Mesendoderm (in vitro differentiated cells): ENCODE measurements at regions not wholly inside any gene's neighbourhood (a gene's known extent, or its start where the extent isn't known, plus 50 kb on each side); places are given as distances from the start of the nearest gene placed in this dataset.

ENCODE experiments used
- DNase-seq: peaks from one replicate; pipeline ENCODE4 v3.0.0; 2013
- H2AK5ac ChIP-seq: 2 replicates; pipeline ENCODE4 v1.6.1; 2013; ENCODE audit warnings: low read length, inconsistent platforms
- H2BK120ac ChIP-seq: 2 replicates; pipeline ENCODE4 v1.6.1; 2013; ENCODE audit warnings: low read depth, mild to moderate bottlenecking, low read length, moderate library complexity, mixed read lengths
- H2BK15ac ChIP-seq: replicated peaks from 2 replicates; pipeline ENCODE4 v1.6.1; 2013; ENCODE audit warnings: low read depth, mild to moderate bottlenecking, moderate library complexity
- H2BK5ac ChIP-seq: 2 replicates; pipeline ENCODE4 v1.6.1; 2013; ENCODE audit warnings: low read length, inconsistent platforms
- H3K18ac ChIP-seq: 2 replicates; pipeline ENCODE4 v1.6.1; 2013; ENCODE audit warnings: mild to moderate bottlenecking, low read length, mixed read lengths
- H3K23ac ChIP-seq: one replicate; pipeline ENCODE4 v1.6.1; 2013; ENCODE audit warnings: low read length
- H3K27ac ChIP-seq: 2 replicates; pipeline ENCODE4 v1.5.1; 2013; ENCODE audit warnings: low read depth, mild to moderate bottlenecking, inconsistent platforms, low read length, moderate library complexity
- H3K27me3 ChIP-seq: 2 replicates; pipeline ENCODE4 v1.6.1; 2013; ENCODE audit warnings: low read length, control low read depth, mild to moderate bottlenecking, inconsistent platforms; ENCODE audit not compliant: insufficient read depth, poor library complexity
- H3K36me3 ChIP-seq: 2 replicates; pipeline ENCODE4 v1.6.1; 2013; ENCODE audit warnings: low read length, inconsistent platforms; ENCODE audit not compliant: control insufficient read depth, insufficient read depth
- H3K4ac ChIP-seq: one replicate; pipeline ENCODE4 v1.6.1; 2013; ENCODE audit warnings: low read depth, mild to moderate bottlenecking, low read length, moderate library complexity
- H3K4me1 ChIP-seq: 2 replicates; pipeline ENCODE4 v1.6.1; 2013; ENCODE audit warnings: low read depth, low read length, inconsistent platforms; ENCODE audit not compliant: control insufficient read depth
- H3K4me2 ChIP-seq: 2 replicates; pipeline ENCODE4 v1.6.1; 2013; ENCODE audit warnings: low read length
- H3K4me3 ChIP-seq: 2 replicates; pipeline ENCODE4 v1.5.1; 2013; ENCODE audit warnings: mild to moderate bottlenecking, low read length
- H3K56ac ChIP-seq: one replicate; pipeline ENCODE4 v1.6.1; 2013; ENCODE audit warnings: low read length
- H3K79me1 ChIP-seq: 2 replicates; pipeline ENCODE4 v1.6.1; 2013; ENCODE audit warnings: low read length, inconsistent platforms
- H3K79me2 ChIP-seq: 2 replicates; pipeline ENCODE4 v1.6.1; 2013; ENCODE audit warnings: mild to moderate bottlenecking, low read length; ENCODE audit not compliant: control insufficient read depth, insufficient read depth
- H3K9ac ChIP-seq: 2 replicates; pipeline ENCODE4 v1.6.1; 2013; ENCODE audit warnings: low read length, inconsistent platforms
- H4K5ac ChIP-seq: one replicate; pipeline ENCODE4 v1.6.1; 2013; ENCODE audit warnings: low read length
- H4K8ac ChIP-seq: one replicate; pipeline ENCODE4 v1.6.1; 2013; ENCODE audit warnings: low read depth, mild to moderate bottlenecking, control low read depth, low read length, moderate library complexity
- WGBS: extraction: QIAGEN DNeasy Blood & Tissue Kit; methylation state at CpG from one replicate; pipeline ENCODE4 v1.1.7; 2013; ENCODE audit warnings: low lambda C conversion rate, missing lambda C conversion rate; ENCODE audit not compliant: insufficient coverage; ENCODE audit errors: extremely low coverage; 5-methylcytosine and 5-hydroxymethylcytosine counted together

DNA sequence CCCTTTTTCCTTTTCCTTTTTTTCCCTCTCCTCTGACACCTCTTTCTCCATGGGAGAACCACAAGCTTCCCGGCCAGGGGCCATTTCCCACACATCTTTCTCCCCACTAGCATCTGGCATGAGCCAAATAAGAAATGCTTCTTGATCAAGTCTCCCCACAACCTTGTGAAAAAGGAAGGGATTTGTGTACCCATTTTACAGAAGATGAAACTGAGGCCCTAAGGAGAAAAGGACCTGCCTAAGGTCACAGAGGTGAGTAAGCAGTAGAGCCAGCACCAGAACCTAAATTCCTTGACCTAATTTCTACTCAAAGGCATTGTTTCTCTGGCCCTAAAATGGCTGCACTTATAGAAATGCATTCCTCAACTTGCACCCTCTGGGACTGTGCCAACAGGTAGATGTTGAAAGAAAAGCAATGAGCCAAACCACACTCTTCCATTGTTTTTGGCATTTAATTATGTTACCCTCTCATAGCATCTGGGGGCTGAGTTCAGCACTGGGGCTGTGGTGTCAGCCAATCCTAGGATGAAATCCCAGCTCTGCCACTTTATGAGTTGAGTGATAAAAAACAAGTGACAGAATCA is 81.7 kb upstream of the TLE3 start:
- Histone ChIP-seq H3K27ac (no peak overlapping the region), H2BK120ac (no peak overlapping the region), H3K9ac (no peak overlapping the region), H3K4me2 (no peak overlapping the region), H2AK5ac (no peak overlapping the region), H3K27me3 (no peaks in the 10 kb centered on the region), H3K4me3 (no peak overlapping the region), H3K23ac (no peak overlapping the region), H2BK5ac (no peak overlapping the region), H3K4me1 (no peaks in the 10 kb centered on the region), H3K4ac (no peak overlapping the region), H2BK15ac (no peak overlapping the region), H3K18ac (no peak overlapping the region), H3K56ac (no peak overlapping the region), H3K79me2 (no peaks in the 10 kb centered on the region), H3K79me1 (no peaks in the 10 kb centered on the region), H4K8ac (no peak overlapping the region), H3K36me3 (no peaks in the 10 kb centered on the region), H4K5ac (no peak overlapping the region)
- DNase-seq = no peak
- WGBS = no CpG with 5 or more reads among the region's 1 CpG

DNA sequence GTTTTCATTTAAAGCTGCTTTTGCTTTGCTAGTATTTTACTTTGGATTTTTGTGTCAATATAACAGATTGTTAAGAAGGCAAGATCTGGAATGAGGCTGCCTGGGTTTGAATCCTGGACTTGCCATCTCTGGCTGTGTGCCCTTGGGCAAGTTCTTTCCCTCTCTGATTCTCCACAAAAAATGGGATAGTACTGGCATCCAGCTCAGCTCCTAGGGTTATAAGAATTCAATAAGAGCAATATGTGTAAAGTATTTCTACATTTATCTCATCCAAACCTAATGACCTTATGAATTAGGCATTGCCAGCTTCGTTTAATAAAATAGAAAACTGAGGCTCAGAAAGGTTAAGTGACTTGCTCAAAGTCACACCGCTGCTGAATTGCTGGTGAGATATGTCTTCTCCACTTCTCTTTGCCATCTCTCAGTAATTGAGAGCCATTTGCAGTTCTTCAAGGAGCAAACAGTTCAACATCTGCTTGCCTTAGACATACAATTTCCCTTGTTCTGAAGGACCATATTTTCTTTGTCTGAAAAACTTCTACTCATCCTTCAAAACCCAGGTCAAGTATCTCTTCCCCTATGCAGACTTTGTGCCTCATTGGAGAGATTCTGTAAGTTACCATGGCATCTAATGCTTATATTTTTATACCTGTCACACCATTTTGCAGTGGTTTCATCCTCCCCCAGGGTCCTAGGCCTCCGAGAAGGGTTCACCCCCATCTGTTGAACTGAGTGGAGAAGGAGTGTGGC is 80.8 kb upstream of the TLE3 start:
- Histone ChIP-seq H3K9ac (no peak overlapping the region), H2BK120ac (no peak overlapping the region)
- no CpG with 5 or more reads among the region's 3 CpGs for WGBS

DNA sequence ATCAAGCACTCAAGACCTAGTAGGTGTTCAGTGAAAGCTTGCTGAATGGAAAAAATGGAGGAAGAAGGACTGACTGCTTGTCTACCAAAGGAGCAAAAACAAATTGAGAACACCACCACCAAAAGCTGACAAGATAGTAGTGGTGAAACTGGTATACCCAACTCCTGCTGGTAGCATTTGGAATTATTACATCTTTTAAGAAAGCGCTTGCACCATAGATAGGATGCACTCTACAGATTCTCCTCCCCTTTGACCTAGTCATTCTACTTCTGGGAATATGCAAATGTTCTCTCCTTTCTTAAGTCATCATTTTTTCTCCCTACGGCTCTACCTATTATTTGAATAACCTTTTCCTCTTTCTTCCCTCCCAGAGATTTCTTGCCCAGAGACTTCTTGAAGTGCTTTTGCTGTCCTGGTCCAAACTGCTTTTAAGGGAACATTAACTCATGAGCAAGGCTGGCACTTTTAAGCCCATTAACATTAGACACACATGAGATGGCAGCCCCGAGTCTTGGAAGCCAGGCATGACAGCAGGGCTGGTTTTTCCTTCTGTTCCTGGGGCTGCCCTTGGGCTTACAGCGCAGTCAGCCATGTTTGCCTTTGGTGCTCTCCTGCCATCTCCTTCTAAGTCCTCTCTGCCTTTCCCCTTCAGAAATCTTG is 75.0 kb upstream of the TLE3 start:
- WGBS = no CpG with 5 or more reads among the region's 4 CpGs
- H4K5ac ChIP-seq = no peak overlapping the region
- H3K79me2 ChIP-seq = no peaks in the 10 kb centered on the region
- H3K27me3 ChIP-seq = no peaks in the 10 kb centered on the region
- H2BK120ac ChIP-seq = no peak overlapping the region
- no peaks in the 10 kb centered on the region for H3K79me1 ChIP-seq
- no peak overlapping the region for H3K4ac ChIP-seq
- H3K18ac ChIP-seq = no peak overlapping the region
- no peak overlapping the region for H2BK15ac ChIP-seq
- no peak overlapping the region for H3K56ac ChIP-seq
- H3K9ac ChIP-seq = no peak overlapping the region
- no peak for DNase-seq
- no peak overlapping the region for H3K4me2 ChIP-seq
- H3K4me3 ChIP-seq = no peak overlapping the region
- H3K36me3 ChIP-seq = no peaks in the 10 kb centered on the region
- no peak overlapping the region for H2BK5ac ChIP-seq
- no peak overlapping the region for H2AK5ac ChIP-seq
- H3K23ac ChIP-seq = no peak overlapping the region
- no peak overlapping the region for H3K27ac ChIP-seq
- no peak overlapping the region for H4K8ac ChIP-seq
- H3K4me1 ChIP-seq = peaks cover 10% of the 10 kb centered on the region

More for the DNA sequence above, 80.8 kb upstream of the TLE3 start:
- no peak overlapping the region for H2BK15ac ChIP-seq
- H3K4me2 ChIP-seq = no peak overlapping the region
- no peaks in the 10 kb centered on the region for H3K27me3 ChIP-seq
- no peaks in the 10 kb centered on the region for H3K4me1 ChIP-seq
- H2BK5ac ChIP-seq = no peak overlapping the region
- H3K4me3 ChIP-seq = no peak overlapping the region
- H3K36me3 ChIP-seq = no peaks in the 10 kb centered on the region
- no peak overlapping the region for H4K5ac ChIP-seq
- no peaks in the 10 kb centered on the region for H3K79me1 ChIP-seq
- no peak overlapping the region for H4K8ac ChIP-seq
- H3K4ac ChIP-seq = no peak overlapping the region
- no peak overlapping the region for H3K27ac ChIP-seq
- no peak overlapping the region for H3K23ac ChIP-seq
- H3K18ac ChIP-seq = no peak overlapping the region
- no peak for DNase-seq
- H3K56ac ChIP-seq = no peak overlapping the region
- no peak overlapping the region for H2AK5ac ChIP-seq
- H3K79me2 ChIP-seq = no peaks in the 10 kb centered on the region

DNA sequence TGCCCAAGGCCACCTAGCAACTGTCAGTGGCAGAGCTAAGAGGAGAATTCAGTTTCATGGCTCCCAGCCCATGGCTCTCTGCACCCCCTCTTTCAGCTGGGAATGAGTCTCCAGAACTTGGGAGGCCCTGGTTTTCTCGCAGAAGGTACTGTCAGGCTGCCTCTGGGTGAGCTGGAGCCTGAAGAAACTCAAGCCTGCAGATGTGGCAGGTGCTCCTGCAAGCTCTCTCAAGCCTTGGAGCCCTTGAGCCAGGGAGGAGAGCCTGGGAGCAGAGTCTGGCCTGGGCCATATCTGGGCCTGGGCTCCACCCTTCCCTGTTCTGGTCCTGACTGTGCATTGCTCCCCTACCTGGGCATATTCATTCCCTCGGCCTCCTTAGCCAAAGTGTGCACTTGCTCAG is 74.4 kb upstream of the TLE3 start:
- H2AK5ac ChIP-seq = peak overlapping the region; percentile 62
- no peak overlapping the region for H2BK120ac ChIP-seq
- H3K4me3 ChIP-seq = no peak overlapping the region
- no peak overlapping the region for H3K18ac ChIP-seq
- H2BK5ac ChIP-seq = peak overlapping the region; percentile 36
- no peak overlapping the region for H3K4ac ChIP-seq
- H3K36me3 ChIP-seq = no peaks in the 10 kb centered on the region
- H3K9ac ChIP-seq = no peak overlapping the region
- no peaks in the 10 kb centered on the region for H3K79me2 ChIP-seq
- H3K4me2 ChIP-seq = no peak overlapping the region
- DNase-seq = no peak
- H3K4me1 ChIP-seq = peaks cover 10% of the 10 kb centered on the region
- H3K79me1 ChIP-seq = no peaks in the 10 kb centered on the region
- no peaks in the 10 kb centered on the region for H3K27me3 ChIP-seq
- WGBS = no CpG with 5 or more reads among the region's 2 CpGs
- no peak overlapping the region for H4K5ac ChIP-seq
- no peak overlapping the region for H3K23ac ChIP-seq
- H3K27ac ChIP-seq = no peak overlapping the region
- no peak overlapping the region for H2BK15ac ChIP-seq
- H4K8ac ChIP-seq = no peak overlapping the region
- peak overlapping the region; percentile 54 for H3K56ac ChIP-seq

DNA sequence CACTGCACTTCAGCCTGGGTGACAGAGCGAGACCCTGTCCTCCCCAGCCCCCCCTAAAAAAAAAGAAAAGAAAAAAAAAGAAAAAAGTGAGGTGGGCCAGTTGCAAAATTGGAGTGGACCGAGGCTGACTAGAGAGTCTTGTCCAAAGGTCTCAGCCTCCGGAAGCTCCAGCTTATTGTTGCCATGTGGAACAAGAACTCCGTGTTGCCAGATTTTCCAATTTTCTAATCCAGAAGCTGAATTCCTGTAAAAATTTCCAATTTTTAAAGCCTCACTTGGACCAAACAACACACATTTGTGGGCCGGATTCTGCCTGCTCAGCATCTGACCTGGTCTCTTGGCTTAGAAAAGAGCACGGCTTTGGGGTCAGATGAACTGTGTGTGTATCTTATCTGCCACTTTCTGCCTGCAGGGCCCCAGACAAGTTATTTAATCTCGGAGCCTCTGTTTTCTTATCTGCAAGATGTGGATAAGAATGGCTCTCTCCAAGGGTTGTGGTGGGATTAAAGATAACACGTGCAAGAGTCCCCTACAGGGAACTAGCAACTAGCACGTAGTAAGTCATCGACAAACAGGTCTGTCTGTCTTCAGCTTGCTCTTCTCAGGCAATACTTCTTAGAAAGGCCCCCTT is 73.7 kb upstream of the TLE3 start:
- peak overlapping the region; percentile 62 for H2AK5ac ChIP-seq
- no peaks in the 10 kb centered on the region for H3K27me3 ChIP-seq
- H3K23ac ChIP-seq = no peak overlapping the region
- no peak overlapping the region for H4K8ac ChIP-seq
- H2BK5ac ChIP-seq = no peak overlapping the region
- H3K79me2 ChIP-seq = no peaks in the 10 kb centered on the region
- H3K79me1 ChIP-seq = no peaks in the 10 kb centered on the region
- H2BK15ac ChIP-seq = no peak overlapping the region
- WGBS = no CpG with 5 or more reads among the region's 10 CpGs
- H3K9ac ChIP-seq = no peak overlapping the region
- peak; percentile 96 for DNase-seq
- no peak overlapping the region for H3K4me3 ChIP-seq
- peaks cover 10% of the 10 kb centered on the region for H3K4me1 ChIP-seq
- H3K27ac ChIP-seq = no peak overlapping the region
- peak overlapping the region; percentile 32 for H3K18ac ChIP-seq
- peak overlapping the region; percentile 27 for H3K4me2 ChIP-seq
- H3K56ac ChIP-seq = peak overlapping the region; percentile 54
- no peak overlapping the region for H3K4ac ChIP-seq
- H3K36me3 ChIP-seq = no peaks in the 10 kb centered on the region
- H4K5ac ChIP-seq = no peak overlapping the region
- no peak overlapping the region for H2BK120ac ChIP-seq
